Activated naive CD4-positive, alpha-beta T cell treated with Interleukin-2 at 50 U/mL for 16 hours (primary cell): ENCODE measurements at regions not wholly inside any gene's neighbourhood (a gene's known extent, or its start where the extent isn't known, plus 50 kb on each side); places are given as distances from the start of the nearest gene placed in this dataset.
"Not testable (repeated sequence)": the region's sequence is repeated elsewhere in the genome, so short reads cannot be mapped to it uniquely, and the experiment has no call there.

Experiments used
- DNase-seq: peaks from one replicate; pipeline ENCODE4 v3.0.0-alpha.2; 2020

- DNase-seq = not testable (repeated sequence)
Observed at GRCh38 chr15:22201993-22202659, 121.8 kb downstream of the OR4M2 start.

GRCh38 chr15:22203208-22203607, 122.9 kb downstream of the OR4M2 start:
- DNase-seq = not testable (repeated sequence)

DNA sequence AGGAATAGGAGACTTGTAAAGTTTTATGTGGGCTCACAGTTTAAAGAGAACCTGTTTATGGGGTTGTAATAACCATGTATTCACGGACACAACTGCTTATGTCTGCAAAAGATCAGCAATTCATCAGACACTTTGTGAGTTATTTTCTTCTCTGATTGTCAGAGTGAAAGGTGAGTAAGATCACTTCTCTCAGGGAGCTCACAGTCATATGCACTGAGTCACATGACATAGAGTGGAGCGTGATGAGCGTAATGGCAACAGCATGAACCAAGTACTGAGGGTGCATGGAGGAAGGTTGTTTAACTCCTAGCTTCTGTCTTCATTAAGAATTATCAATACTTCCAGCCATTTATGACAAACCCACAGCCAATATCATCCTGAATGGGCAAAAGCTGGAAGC, 128.8 kb downstream of the OR4M2 start:
- not testable (repeated sequence) for DNase-seq

- DNase-seq = not testable (repeated sequence)
Observed at GRCh38 chr15:22222596-22222995, 142.3 kb downstream of the OR4M2 start.

DNA sequence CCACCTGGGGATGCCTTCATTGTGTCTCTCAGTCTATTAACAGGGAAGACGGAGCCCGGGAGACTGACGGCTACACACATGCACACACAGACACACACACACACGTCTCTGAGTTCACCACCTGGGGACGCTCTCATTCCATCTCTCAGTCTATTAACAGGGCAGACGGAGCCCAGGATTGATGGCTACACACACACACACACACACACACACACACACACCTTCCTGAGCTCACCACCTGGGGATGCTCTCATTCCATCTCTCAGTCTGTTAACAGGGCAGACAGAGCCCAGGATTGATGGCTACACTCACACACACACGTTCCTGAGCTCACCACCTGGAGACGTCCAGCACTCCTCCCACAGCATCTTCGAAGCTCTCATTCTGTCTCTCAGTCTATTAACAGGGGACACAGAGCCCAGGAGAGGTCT, 143.9 kb downstream of the OR4M2 start:
- no peak for DNase-seq

DNA sequence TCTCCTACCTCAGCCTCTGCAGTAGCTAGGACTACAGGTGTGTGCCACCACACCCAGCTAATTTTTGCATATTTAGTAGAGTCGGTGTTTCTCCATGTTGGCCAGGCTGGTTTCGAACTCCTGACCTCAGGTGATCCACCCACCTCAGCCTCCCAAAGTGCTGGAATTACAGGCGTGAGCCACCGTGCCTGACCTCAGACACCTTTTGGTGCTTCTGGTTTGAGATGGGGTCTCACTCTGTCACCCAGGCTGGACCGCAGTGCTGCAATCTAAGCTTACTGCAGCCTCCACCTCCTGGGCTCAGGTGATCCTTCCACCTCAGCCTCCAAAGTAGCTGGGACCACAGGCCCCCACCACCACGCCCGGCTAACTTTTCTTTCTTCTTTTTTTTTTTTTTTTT, 144.6 kb downstream of the OR4M2 start:
- DNase-seq = not testable (repeated sequence)

DNA sequence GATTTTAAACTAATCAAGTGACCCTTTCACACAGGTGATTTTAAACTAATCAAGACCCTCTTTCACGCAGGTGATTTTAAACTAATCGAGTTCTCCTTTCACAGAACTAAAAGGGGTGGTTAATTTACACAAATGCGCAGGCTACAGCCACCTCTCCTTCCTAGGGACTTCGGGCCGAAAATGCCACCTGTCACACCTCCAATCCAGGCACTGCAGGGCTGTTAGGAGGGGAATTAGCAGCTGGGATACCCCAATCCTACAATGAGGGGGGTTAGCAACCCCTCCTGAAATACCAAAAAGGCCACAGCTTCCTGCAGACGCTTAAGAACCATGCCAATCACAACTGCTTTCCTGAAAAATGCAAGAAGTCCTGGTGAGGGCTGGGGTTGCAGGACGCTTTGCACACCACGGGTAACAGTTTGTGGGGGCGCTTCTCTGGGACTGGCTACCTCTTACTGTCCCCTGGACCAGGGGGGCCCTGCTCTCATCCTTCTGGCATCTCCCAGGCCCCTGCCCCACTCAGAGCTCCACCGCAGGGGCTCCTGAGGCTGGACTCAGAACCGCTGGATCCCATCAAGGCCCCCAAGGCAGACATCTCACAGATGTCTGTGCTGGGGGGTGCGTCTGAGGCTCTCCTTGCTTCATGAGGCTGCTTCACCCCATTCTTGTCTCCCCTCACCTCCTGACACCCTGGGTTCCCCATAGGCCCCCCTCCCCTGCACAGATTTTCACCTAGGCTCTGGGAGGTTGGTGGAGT, 145.9 kb downstream of the OR4M2 start:
- no peak for DNase-seq

DNA sequence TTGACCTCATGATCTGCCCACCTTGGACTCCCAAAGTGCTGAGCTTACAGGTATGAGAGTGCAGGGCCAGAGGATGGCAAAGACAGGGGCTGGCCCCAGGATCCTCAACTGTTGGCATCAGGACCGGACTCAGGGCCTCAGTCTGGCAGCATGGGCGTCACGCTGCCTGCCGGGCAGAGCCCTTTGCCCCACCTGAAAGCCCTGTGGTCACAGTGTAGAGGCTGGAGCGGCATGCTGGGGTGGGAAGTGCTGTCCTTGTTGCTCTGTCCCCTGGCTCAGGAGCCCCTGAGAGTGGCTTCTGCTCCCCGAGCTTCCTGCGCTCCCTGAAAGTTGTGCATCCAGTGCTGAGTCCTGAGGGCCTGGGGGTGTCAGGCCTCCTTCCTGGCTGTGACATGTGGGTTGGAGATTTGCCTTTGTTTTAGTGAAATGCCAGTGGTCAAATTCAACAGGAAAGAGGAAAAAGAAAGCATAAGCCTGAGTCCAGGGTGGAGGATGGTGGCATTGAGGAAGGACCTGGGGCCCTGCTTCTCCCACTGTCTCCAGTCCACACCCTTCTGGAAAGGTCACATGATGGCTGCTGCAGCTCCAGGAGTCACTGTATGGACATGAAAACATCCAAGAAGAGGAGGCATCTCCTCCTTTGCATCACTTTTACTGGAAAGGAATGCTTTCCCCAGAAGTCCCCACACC, 147.2 kb downstream of the OR4M2 start:
- no peak for DNase-seq

DNA sequence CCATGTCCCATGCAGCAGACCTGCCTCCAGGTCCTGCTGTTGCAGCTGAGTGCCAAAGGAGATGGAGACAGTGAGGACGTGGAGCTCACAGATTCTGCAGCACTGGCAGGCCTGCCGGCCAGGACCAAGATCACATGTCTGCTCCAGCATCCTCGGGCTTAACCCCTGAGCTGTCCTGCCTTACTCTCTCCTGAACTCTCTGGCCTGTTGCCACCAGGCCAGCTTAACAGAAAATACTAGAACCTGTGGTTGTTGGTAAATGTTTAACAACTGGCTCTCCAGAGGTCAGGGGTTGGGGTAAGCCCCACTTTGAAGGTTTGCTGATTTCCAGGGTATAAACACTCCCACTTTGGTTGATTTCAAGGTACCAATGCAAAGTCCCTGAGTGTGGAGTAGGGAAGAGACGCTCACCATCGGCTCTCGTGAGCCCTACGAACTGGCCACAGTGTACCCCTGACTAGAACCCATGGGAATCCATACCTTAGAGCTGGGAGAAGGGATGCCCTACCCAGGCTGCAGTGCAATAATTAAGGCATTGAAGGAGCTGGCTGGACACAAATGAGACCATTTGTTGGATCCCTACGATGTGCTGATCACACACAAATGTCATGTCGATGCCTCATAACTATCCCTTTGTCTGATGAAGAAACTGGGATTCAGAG, 147.9 kb downstream of the OR4M2 start:
- DNase-seq = no peak

GRCh38 chr15:22229990-22230819, 149.9 kb downstream of the OR4M2 start:
- no peak for DNase-seq

GRCh38 chr15:22231603-22232002, 151.3 kb downstream of the OR4M2 start:
- DNase-seq = no peak

- no peak for DNase-seq
Observed at GRCh38 chr15:22232675-22233074, 152.3 kb downstream of the OR4M2 start.

DNA sequence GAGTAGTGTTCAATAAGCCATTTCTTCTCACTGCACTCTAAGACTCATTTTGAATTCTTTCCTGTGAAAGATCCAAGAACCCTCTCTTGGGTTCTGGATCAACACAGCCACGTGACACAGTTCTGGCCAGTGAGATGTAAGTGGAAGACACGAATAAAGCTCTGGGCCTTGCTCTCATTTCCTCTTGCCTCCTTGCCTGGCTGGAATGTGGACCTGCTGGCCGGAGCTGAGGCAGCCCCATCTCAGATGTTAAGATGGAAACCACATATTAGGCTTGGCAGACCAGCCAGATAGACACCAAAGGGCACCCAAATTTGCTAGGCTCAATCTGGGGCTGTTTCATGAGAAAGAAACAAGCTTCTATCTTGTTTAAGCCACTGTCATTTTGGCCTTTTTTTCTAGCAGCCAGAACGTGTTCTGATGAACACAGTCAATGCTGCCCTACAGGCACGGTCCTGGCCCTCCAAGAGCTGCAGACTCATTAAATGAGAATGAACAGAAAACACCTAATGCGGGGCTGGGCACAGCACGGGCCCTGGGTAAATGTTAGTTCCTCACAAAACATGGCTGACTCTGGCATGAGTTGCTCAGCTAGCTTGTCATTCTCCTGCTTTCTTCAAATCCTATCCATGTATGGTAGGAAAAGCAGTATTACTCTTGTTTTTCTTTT, 155.1 kb downstream of the OR4M2 start:
- DNase-seq = not testable (repeated sequence)

DNA sequence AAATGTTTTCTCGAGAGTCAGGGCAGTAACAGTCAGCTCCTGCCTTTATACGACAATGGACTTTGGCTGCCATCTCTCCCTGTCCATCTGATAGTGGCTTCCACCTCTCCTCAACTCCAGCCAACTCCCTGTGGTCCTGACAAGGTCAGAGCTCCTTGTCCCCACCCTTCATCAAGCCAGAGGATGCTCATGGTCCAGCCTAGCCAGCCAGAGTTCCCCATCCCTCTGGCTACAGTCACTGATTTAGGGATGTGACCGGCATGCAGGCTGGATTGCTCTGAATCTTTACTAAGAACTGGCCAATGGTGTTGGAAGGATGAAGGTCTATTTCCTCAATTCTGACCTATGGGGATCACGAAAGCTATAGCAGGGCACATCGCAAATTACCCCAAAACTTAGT, 156.1 kb downstream of the OR4M2 start:
- no peak for DNase-seq

DNA sequence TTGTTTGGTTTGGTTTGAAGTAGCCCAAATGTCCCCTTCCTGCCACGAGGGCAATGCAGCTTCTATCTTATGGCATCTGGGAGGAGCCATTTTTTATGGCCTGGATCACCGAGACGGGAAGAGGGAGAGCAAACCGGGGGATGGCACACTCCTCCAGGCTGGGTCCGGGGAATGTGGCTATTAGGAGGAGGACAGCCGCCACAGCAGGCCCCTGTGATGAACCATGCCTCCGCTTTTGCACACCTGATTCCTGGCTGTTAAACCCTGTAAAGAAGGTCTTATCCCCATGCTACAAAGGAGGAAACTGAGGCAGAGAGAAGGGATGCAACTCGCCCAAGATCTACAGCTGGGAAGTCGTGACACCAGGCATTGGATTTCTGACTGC, 157.6 kb downstream of the OR4M2 start:
- DNase-seq = no peak

DNA sequence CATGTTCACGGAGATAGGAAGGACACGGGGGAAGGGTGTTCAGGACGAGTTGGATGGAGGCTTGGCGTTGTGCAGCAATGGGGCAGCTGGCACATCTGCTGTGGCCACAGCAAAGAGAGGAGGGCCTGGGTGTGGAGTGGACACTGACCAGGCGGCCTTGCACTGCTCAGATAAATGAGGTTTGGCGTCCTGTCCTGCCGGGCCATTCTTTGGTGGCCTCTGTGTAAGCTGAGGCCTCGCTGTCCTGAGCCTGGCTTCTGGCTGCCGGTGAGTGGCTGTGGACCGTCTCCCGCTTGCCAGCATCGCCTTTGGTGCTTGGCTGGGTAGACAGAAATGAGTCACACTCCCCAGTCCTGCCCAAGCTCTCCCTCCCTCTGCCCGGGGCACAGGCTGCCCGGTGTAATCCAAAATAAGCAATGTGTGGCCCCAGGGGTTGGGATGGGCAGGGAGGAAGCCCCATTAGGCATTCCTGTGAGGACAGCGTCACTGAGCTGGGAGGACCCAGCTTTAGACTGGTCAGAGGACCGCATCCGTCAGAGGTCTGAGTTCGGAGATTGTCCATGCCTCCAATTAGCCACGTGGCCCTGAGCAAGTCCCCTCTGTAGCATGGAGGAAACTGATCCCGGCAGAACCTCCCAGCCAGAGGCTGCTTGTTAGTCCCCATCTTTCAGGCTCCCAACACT, 158.1 kb downstream of the OR4M2 start:
- DNase-seq = not testable (repeated sequence)

DNA sequence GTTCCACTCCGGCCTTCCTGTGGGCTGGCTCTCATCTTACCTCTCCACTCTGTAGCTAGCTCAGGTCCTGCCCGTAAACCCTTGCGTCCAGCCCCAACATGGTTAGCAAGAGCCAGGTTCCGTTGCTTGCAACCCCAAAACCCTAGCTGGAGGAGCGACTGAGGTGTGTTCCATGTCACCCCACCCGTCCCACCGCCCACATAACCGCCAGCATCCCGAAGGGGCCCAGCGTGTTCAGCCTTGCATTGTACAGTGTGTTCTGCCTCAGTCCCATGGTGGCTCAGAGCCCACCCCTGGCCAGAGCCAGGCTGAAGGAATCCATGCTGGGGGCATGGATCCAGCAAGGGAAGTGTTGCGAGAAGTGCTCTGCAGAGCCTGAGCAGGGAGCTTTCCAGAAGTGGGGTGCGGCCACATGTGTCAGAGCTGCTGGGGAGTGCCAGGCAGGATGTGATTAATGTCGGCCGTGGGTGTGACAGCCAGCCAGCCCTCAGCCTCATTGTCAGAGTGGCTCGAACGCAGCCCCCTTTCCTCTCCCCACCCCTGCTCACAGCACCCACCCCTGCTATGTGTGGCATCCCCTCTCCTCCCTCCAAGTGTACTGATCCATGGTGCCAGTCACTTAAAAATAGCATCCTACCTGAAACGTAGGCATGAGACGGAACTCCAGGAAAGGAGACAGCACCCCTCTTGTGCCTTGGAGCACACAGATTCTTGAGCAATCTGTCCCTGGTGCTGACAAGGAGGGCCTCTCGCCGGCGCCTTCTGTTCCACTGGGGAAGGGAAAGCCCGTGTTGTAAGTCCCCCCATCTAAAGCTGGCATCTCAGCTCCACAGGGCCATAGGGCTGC, 158.9 kb downstream of the OR4M2 start:
- not testable (repeated sequence) for DNase-seq

GRCh38 chr15:22239806-22240180, 159.5 kb downstream of the OR4M2 start:
- DNase-seq = no peak

DNA sequence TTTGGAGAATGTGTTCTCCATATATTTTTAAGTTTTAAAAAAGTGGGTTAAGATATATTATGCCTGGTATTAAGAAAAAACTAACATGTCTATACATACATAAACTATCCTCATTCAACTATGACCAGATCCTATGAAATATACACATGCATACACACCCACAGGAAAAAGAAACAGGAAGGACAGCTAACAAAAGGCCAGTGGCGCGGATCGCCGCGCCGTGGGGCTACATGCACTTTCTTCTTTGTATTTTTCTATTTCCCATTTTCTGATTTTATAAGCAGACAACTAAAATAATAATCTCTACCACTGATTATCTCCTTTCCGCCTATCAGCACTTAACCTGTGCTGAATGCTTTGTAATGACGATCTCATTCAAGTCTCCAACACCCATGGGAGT, 160.1 kb downstream of the OR4M2 start:
- no peak for DNase-seq

- DNase-seq = no peak
Observed at GRCh38 chr15:22240986-22241385, 160.7 kb downstream of the OR4M2 start.
